Retinal pigment epithelial cell (primary cell): ENCODE measurements at regions not wholly inside any gene's neighbourhood (a gene's known extent, or its start where the extent isn't known, plus 50 kb on each side); places are given as distances from the start of the nearest gene placed in this dataset.

Experiments used
- DNase-seq: peaks from one replicate; pipeline ENCODE4 v3.0.0-alpha.2; 2010; ENCODE audit warnings: low read depth
- H3K4me3 ChIP-seq: 2 replicates; pipeline ENCODE4 v1.5.1; 2011; ENCODE audit warnings: mild to moderate bottlenecking, low read length, control low read depth, moderate library complexity
- TF ChIP-seq, protein P1 (sequence below): conservative IDR thresholded peaks from 2 replicates; pipeline ENCODE4 v1.5.1; 2011; ENCODE audit warnings: low read depth, low read length, control low read depth, inconsistent platforms

DNA sequence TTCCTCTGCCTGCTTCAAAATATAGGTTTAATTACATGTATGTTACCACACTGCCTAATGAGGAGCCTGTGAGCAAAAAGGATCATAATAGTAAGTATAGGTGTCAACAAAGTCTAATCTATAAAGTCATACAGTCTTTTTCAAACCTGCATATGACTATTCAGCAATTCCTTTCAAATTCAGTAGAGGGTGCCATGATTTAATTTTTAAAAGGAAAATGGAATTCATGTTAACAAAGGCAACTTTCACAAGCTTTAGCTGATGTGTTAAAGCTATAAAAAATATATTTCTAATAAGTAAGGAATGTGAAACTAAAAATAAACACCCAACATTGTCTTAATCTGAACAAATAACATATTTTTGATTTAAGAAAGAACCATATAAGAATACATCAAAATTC is 52.1 kb downstream of the MPP7 start:
- H3K4me3 ChIP-seq: no peak overlapping the region
- TF ChIP-seq, protein P1, sequence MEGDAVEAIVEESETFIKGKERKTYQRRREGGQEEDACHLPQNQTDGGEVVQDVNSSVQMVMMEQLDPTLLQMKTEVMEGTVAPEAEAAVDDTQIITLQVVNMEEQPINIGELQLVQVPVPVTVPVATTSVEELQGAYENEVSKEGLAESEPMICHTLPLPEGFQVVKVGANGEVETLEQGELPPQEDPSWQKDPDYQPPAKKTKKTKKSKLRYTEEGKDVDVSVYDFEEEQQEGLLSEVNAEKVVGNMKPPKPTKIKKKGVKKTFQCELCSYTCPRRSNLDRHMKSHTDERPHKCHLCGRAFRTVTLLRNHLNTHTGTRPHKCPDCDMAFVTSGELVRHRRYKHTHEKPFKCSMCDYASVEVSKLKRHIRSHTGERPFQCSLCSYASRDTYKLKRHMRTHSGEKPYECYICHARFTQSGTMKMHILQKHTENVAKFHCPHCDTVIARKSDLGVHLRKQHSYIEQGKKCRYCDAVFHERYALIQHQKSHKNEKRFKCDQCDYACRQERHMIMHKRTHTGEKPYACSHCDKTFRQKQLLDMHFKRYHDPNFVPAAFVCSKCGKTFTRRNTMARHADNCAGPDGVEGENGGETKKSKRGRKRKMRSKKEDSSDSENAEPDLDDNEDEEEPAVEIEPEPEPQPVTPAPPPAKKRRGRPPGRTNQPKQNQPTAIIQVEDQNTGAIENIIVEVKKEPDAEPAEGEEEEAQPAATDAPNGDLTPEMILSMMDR: peak; percentile 45
- DNase-seq: no peak

DNA sequence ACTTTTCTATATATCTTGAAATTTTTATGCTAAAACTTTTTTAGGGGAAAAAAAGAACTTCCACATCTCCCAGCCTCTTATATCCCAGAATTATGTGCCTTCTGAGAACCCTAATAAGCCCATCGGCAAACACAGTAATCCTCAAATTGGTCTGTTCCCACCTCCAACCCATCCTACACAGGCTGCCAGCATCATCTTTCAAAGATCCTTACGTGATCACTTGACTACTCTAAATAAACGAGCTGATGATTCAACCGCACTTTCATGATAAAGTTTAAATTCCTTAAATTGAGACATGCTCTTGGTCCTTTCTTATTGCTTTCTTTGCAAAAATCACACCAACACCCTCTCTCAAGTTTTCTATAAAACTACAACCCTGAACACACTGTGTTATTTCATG is 52.5 kb downstream of the MPP7 start:
- H3K4me3 ChIP-seq: no peak overlapping the region
- DNase-seq: no peak
- TF ChIP-seq, protein P1: no peak

DNA sequence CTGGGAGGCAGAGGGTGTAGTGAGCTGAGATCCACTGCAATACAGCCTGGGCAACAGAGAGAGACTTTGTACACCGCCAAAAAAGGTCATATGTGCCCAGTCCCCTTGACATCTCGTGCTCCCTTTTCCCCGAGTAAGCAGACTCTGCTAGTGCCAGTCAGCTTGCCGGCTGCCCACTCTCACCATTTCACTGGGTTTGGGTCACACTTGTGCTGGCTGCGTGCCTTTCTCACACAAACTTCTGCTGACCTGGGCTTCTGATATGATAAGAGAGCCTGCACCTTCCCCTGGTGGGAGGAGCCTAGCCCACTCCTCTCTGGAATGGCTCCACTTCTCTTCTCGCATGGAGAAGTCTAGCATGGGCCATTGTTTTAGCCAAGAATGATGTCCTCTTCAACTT is 53.4 kb downstream of the MPP7 start:
- H3K4me3 ChIP-seq: no peak overlapping the region
- TF ChIP-seq, protein P1: no peak
- no peak for DNase-seq

DNA sequence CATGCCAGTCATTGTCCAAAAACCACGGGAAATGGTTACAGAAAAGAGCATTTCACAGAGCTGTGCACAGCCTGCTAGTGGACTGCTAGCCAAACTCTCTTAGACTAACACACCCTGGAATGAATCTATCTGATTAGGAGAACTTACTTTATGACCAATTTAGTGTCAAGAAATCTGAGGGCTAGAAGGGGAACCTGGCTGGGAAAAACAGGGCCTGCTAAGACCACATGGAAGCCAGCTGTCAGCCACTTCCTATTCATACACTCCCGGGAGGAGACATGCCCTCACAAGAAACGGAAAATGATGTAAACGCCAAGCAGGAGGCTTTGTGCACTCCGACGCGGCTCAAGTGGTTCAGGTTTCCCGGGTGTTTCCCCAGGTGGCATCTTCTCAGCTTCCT is 54.8 kb downstream of the MPP7 start:
- no peak for DNase-seq
- TF ChIP-seq, protein P1: no peak

DNA sequence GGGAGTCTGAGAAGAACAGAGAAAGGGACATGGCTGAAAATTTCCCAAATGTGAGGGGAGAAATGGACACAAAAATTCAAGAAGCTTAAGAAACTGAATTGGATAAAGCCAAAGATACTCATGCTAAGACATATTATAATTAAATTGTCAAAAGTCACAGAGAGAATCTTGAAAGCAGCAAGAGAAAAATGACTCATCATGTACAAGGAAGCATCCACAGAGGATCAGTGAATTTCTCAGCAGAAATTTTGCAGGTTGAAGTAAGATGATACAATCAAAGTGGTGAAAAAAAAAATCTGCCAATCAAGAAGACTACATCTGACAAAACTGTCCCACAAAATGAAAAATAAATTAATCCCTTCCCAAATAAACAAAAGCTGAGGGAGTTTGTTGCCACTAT is 56.8 kb downstream of the MPP7 start:
- no peak for DNase-seq
- H3K4me3 ChIP-seq: no peak overlapping the region
- TF ChIP-seq, protein P1: no peak

More for the DNA sequence above, 54.8 kb downstream of the MPP7 start:
- no peak overlapping the region for H3K4me3 ChIP-seq

DNA sequence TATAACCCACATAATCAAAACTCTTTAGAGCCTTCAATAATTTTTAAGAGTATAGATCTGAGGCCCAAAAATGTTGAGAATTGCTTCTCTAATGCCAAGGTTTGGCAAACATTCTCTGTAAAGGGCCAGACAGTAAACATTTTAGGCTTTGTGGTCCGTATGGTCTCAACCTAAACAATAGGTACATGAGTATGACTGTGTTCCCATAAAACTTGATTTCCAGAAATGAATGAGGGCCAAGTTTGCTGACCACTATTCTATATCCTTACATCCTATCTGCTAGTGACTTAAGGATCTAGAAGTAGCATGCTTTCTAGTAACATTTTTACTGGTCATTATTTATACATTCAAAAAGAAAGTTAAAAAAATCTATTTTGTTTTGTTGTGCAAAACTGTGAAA is 58.9 kb downstream of the MPP7 start:
- no peak overlapping the region for H3K4me3 ChIP-seq
- TF ChIP-seq, protein P1: no peak
- no peak for DNase-seq

DNA sequence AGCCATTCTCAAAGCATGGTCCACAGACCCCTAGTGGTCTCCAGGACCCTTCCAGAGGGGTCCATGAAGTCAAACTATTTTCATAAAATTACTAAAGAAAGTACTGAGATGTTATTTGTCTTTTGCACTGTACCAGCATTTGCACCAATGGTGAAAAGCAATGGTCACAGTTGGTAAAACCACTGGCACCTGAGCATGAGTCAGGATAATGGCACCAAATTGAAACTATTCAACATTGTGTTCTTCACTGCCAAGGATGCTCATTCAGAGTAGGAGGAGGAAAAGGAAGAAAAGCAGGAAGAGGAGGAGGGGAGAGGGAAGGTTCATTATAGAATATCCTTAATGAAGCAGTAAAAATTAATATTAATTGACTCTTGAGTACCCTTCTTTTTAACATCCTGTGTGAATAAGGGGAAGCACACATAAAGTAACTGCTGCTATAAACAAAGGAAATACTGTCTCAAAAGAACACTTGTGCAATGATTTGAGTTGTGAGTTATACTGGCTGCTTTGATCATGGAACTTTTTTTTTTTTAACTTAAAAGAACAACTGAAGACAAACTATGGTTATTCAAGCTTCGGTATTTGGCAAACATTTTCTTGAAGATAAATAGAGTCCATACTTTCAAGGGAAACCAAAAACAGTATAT is 60.2 kb downstream of the MPP7 start:
- no peak for DNase-seq
- TF ChIP-seq, protein P1: no peak
- H3K4me3 ChIP-seq: no peak overlapping the region
